OCI-LY1 (cell line): ENCODE measurements at regions not wholly inside any gene's neighbourhood (a gene's known extent, or its start where the extent isn't known, plus 50 kb on each side); places are given as distances from the start of the nearest gene placed in this dataset.

ENCODE experiments used
- H2AFZ ChIP-seq: fragments of 200-600 bp; sonication (generic), shearing (Covaris generic); 2 replicates; pipeline ENCODE4 v1.6.0; 2014; ENCODE audit warnings: antibody characterized with exemption, mild to moderate bottlenecking, low read length
- H3F3A ChIP-seq: fragments of 200-600 bp; sonication (generic), shearing (Covaris generic); 2 replicates; pipeline ENCODE4 v1.6.0; 2014; ENCODE audit warnings: mild to moderate bottlenecking, antibody characterized with exemption, low read length, moderate library complexity; ENCODE audit not compliant: insufficient read depth
- H3K27ac ChIP-seq: fragments of 200-600 bp; sonication (generic); 2 replicates; pipeline ENCODE4 v1.5.1; 2014; ENCODE audit warnings: low read length, mixed run types, mild to moderate bottlenecking, low read depth; ENCODE audit not compliant: poor library complexity, severe bottlenecking
- H3K27me3 ChIP-seq: fragments of 200-600 bp; sonication (generic); 2 replicates; pipeline ENCODE4 v1.6.0; 2014; ENCODE audit warnings: antibody characterized with exemption, mild to moderate bottlenecking, low read length, moderate library complexity; ENCODE audit not compliant: insufficient read depth
- H3K36me3 ChIP-seq: fragments of 200-600 bp; sonication (generic); 2 replicates; pipeline ENCODE4 v1.6.1; 2014; ENCODE audit warnings: mild to moderate bottlenecking, antibody characterized with exemption, low read length, moderate library complexity, mixed read lengths; ENCODE audit not compliant: insufficient read depth
- H3K4me1 ChIP-seq: fragments of 200-600 bp; sonication (generic); 2 replicates; pipeline ENCODE4 v1.5.1; 2014; ENCODE audit warnings: mild to moderate bottlenecking, low read length, moderate library complexity; ENCODE audit not compliant: insufficient read depth, severe bottlenecking
- H3K4me2 ChIP-seq: fragments of 200-600 bp; sonication (generic), shearing (Covaris generic); 2 replicates; pipeline ENCODE4 v1.6.1; 2014; ENCODE audit warnings: low read length
- H3K4me3 ChIP-seq: fragments of 200-600 bp; sonication (generic); 2 replicates; pipeline ENCODE4 v1.5.1; 2014; ENCODE audit warnings: low read length, low read depth, mild to moderate bottlenecking, mixed read lengths; ENCODE audit not compliant: poor library complexity, severe bottlenecking
- H3K79me2 ChIP-seq: fragments of 200-600 bp; shearing (Covaris generic); 2 replicates; pipeline ENCODE4 v1.6.1; 2016; ENCODE audit warnings: mixed run types, low read length, mixed read lengths; ENCODE audit not compliant: insufficient read depth
- H3K9ac ChIP-seq: fragments of 200-600 bp; sonication (generic), shearing (Covaris generic); 2 replicates; pipeline ENCODE4 v1.6.1; 2014; ENCODE audit warnings: mild to moderate bottlenecking, low read length, mixed read lengths
- H3K9me2 ChIP-seq: fragments of 200-600 bp; sonication (generic), shearing (Covaris generic); 2 replicates; pipeline ENCODE4 v1.6.1; 2014; ENCODE audit warnings: low read depth, mild to moderate bottlenecking, low read length, mixed read lengths
- H3K9me3 ChIP-seq: fragments of 200-600 bp; shearing (Covaris generic); 2 replicates; pipeline ENCODE4 v1.6.1; 2014; ENCODE audit warnings: low read length, mixed read lengths
- H4K20me1 ChIP-seq: fragments of 200-600 bp; sonication (generic), shearing (Covaris generic); 2 replicates; pipeline ENCODE4 v1.6.0; 2016; ENCODE audit warnings: mild to moderate bottlenecking, low read length; ENCODE audit not compliant: insufficient read depth
- EZH2 ChIP-seq: fragments of 200-600 bp; sonication (generic), shearing (Covaris generic); IDR thresholded peaks from 2 replicates; pipeline ENCODE4 v1.8.0; 2017; ENCODE audit warnings: borderline replicate concordance, mixed run types, mild to moderate bottlenecking, antibody characterized with exemption, low read length, moderate library complexity, mixed read lengths
- TF ChIP-seq, protein P1 (sequence below): fragments of 200-600 bp; sonication (generic), shearing (Covaris generic); IDR thresholded peaks from 2 replicates; pipeline ENCODE4 v1.5.1; 2017; ENCODE audit warnings: mild to moderate bottlenecking, antibody characterized with exemption, low read length, moderate library complexity, mixed read lengths

DNA sequence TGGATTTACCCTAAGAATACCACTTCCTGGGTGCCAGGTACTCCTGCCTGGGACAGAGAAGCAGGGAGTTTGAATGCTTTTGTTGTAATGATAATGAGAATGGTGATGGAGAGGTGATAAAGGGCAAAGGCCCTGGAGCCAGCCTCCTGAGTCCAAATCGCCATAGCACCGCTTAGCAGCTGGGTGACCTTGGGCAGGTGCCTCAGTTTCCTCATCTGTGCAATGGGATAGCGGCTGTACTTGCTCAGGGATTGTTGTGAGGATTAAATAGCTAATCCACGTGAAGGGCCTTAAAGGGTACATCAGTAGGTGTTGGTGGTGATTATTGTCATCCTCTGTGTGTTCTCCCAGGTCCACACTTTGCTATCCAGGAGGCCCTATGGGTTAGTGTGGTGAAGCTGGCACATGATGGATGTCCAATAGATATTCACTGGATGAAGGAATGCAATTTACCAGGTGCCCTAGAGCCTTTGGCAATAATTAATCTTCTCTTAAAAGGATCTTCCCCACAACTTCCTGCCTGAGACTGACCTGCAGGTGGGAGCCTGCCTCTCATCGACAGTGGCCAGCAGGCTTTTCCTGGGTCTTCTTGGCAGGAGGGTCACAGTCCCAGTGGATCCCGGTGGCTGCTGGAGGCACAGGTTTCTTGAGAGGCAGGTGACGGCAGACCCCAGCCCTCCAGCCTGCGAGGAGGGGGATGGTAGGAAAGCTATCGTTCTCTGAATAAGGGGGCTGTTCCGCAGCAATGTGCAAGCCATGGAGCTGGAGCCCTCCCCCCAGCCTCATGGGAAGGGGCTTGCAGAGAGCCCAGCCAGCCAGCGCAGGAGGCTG is 160.2 kb downstream of the MACROH2A1 start:
- Histone ChIP-seq H4K20me1 (no peaks in the 10 kb centered on the region), H3K9ac (no peak overlapping the region), H3K4me2 (no peak overlapping the region), H3F3A (no peaks in the 10 kb centered on the region), H3K9me2 (no peaks in the 10 kb centered on the region), H3K27ac (no peak overlapping the region), H3K79me2 (no peaks in the 10 kb centered on the region), H3K36me3 (no peaks in the 10 kb centered on the region), H3K4me3 (no peak overlapping the region), H3K27me3 (no peaks in the 10 kb centered on the region), H2AFZ (no peak overlapping the region), H3K4me1 (no peaks in the 10 kb centered on the region), H3K9me3 (no peaks in the 10 kb centered on the region)
- no peak for TF ChIP-seq EZH2
- TF ChIP-seq, protein P1, sequence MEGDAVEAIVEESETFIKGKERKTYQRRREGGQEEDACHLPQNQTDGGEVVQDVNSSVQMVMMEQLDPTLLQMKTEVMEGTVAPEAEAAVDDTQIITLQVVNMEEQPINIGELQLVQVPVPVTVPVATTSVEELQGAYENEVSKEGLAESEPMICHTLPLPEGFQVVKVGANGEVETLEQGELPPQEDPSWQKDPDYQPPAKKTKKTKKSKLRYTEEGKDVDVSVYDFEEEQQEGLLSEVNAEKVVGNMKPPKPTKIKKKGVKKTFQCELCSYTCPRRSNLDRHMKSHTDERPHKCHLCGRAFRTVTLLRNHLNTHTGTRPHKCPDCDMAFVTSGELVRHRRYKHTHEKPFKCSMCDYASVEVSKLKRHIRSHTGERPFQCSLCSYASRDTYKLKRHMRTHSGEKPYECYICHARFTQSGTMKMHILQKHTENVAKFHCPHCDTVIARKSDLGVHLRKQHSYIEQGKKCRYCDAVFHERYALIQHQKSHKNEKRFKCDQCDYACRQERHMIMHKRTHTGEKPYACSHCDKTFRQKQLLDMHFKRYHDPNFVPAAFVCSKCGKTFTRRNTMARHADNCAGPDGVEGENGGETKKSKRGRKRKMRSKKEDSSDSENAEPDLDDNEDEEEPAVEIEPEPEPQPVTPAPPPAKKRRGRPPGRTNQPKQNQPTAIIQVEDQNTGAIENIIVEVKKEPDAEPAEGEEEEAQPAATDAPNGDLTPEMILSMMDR: no peak

DNA sequence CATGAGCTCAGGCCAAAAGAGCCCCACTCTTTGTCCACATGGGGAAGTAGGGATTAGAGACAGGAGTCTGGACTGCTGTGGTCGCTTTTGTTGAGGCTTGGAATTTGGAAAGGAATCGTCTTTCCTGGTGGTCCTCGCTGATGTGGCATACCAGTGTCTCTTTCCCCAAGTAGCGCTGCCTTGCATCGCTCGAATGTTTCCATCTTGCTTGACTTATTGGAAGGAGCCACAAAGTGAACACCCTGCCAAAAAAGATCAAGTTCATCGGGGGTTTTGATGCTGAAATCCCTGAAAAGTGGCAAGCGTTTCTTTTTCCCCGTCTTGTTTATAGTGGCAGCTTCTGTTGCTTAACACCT is 161.3 kb downstream of the MACROH2A1 start:
- Histone ChIP-seq H3K4me1 (no peaks in the 10 kb centered on the region), H3K27ac (no peak overlapping the region), H3F3A (no peaks in the 10 kb centered on the region), H3K9me2 (no peaks in the 10 kb centered on the region), H3K36me3 (no peaks in the 10 kb centered on the region), H4K20me1 (no peaks in the 10 kb centered on the region), H3K27me3 (no peaks in the 10 kb centered on the region), H3K4me3 (no peak overlapping the region), H3K79me2 (no peaks in the 10 kb centered on the region), H3K4me2 (no peak overlapping the region), H3K9me3 (no peaks in the 10 kb centered on the region), H3K9ac (no peak overlapping the region), H2AFZ (no peak overlapping the region)
- TF ChIP-seq, protein P1: no peak
- TF ChIP-seq EZH2: no peak

DNA sequence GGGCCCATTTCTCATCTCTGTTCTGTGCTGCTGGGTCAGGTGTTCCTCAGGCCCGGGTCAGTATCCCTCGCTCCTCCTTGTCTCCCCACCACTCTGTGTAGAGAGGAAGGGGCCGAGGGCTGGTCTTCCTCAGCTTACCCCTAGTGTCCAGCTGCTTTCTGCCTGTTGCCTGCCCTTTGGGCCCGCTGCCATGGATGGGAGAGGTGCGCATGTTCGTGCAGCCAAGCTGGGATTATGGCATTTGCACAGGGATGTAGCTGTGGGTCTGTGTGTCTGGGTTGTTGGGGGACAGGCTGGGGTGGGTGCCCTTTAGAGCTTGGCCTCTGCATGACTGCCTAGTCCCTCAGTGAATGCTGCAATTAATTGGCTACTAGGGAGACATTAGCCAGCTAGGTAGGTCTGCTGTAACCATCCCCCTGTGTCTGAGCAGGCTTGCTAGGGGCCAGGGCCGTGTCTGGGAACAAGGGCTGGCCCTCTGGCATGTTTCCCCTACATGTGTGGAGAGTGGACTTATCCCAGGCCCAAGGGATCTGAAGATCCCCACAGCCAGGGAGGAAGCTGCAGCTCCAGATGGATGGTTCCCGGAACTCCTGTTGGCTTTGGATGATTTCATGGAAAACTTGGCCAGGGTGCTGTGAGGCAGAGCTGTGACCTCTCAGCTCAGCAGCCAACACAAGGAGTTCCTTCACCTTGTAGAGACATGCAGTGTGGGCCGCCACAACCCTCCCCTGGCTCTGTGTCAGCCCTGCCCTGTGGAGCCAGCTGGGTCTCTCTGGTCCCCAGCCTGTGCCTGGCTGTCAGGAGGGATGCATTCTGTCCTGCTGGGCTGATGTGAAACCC is 161.9 kb downstream of the MACROH2A1 start:
- Histone ChIP-seq H3K9me2 (no peaks in the 10 kb centered on the region), H3K4me2 (no peak overlapping the region)
- no peak for TF ChIP-seq EZH2
- TF ChIP-seq, protein P1: no peak

More for the DNA sequence above, 161.9 kb downstream of the MACROH2A1 start:
- H4K20me1 ChIP-seq: no peaks in the 10 kb centered on the region
- no peak overlapping the region for H2AFZ ChIP-seq
- no peaks in the 10 kb centered on the region for H3F3A ChIP-seq
- H3K27ac ChIP-seq: no peak overlapping the region
- H3K9me3 ChIP-seq: no peaks in the 10 kb centered on the region
- no peaks in the 10 kb centered on the region for H3K36me3 ChIP-seq
- H3K9ac ChIP-seq: no peak overlapping the region
- no peak overlapping the region for H3K4me3 ChIP-seq
- no peaks in the 10 kb centered on the region for H3K79me2 ChIP-seq
- no peaks in the 10 kb centered on the region for H3K27me3 ChIP-seq
- no peaks in the 10 kb centered on the region for H3K4me1 ChIP-seq
